HG03378 (cell line): ENCODE measurements at regions not wholly inside any gene's neighbourhood (a gene's known extent, or its start where the extent isn't known, plus 50 kb on each side); places are given as distances from the start of the nearest gene placed in this dataset.
A peak's percentile ranks its signal among the peaks of the same experiment; 100 is the strongest.
"Not testable (repeated sequence)": the region's sequence is repeated elsewhere in the genome, so short reads cannot be mapped to it uniquely, and the experiment has no call there.

Experiments used
- ATAC-seq: cut with Tn5 transposase; IDR thresholded peaks from one replicate; pipeline ENCODE4 v1.9.1; 2021; ENCODE audit warnings: mild to moderate bottlenecking, moderate library complexity; ENCODE audit not compliant: unreplicated experiment

GRCh38 chrX:95218976-95219375, 1465.7 kb upstream of the DIAPH2 start:
- no peak for ATAC-seq

GRCh38 chrX:95248386-95248785, 1436.3 kb upstream of the DIAPH2 start:
- no peak for ATAC-seq

GRCh38 chrX:95290455-95290854, 1394.2 kb upstream of the DIAPH2 start:
- ATAC-seq: no peak

- no peak for ATAC-seq
Measured at GRCh38 chrX:95291561-95291960, 1393.1 kb upstream of the DIAPH2 start.

GRCh38 chrX:95318882-95319281, 1365.8 kb upstream of the DIAPH2 start:
- ATAC-seq: peak; percentile 58

GRCh38 chrX:95325185-95325584, 1359.5 kb upstream of the DIAPH2 start:
- ATAC-seq: no peak

- ATAC-seq: no peak
Measured at GRCh38 chrX:95330292-95330691, 1354.3 kb upstream of the DIAPH2 start.

- ATAC-seq: no peak
Measured at GRCh38 chrX:95332530-95332929, 1352.1 kb upstream of the DIAPH2 start.

GRCh38 chrX:95346856-95347255, 1337.8 kb upstream of the DIAPH2 start:
- ATAC-seq: no peak

GRCh38 chrX:95350774-95351488, 1333.7 kb upstream of the DIAPH2 start:
- no peak for ATAC-seq

GRCh38 chrX:95367286-95367685, 1317.4 kb upstream of the DIAPH2 start:
- no peak for ATAC-seq

- ATAC-seq: no peak
Measured at GRCh38 chrX:95382799-95383198, 1301.8 kb upstream of the DIAPH2 start.

- ATAC-seq: no peak
Measured at GRCh38 chrX:95383778-95384177, 1300.9 kb upstream of the DIAPH2 start.

GRCh38 chrX:95427389-95427788, 1257.3 kb upstream of the DIAPH2 start:
- ATAC-seq: no peak

- no peak for ATAC-seq
Measured at GRCh38 chrX:95435198-95435597, 1249.4 kb upstream of the DIAPH2 start.

GRCh38 chrX:95441836-95442235, 1242.8 kb upstream of the DIAPH2 start:
- ATAC-seq: no peak

GRCh38 chrX:95484781-95485180, 1199.9 kb upstream of the DIAPH2 start:
- no peak for ATAC-seq

- no peak for ATAC-seq
Measured at GRCh38 chrX:95505721-95506120, 1178.9 kb upstream of the DIAPH2 start.

GRCh38 chrX:95509474-95509873, 1175.2 kb upstream of the DIAPH2 start:
- no peak for ATAC-seq

- not testable (repeated sequence) for ATAC-seq
Measured at GRCh38 chrX:95524018-95524417, 1160.6 kb upstream of the DIAPH2 start.

- no peak for ATAC-seq
Measured at GRCh38 chrX:95536111-95536510, 1148.5 kb upstream of the DIAPH2 start.

- ATAC-seq: no peak
Measured at GRCh38 chrX:95536661-95537060, 1148.0 kb upstream of the DIAPH2 start.

- ATAC-seq: no peak
Measured at GRCh38 chrX:95539041-95539440, 1145.6 kb upstream of the DIAPH2 start.
